HEK293T (cell line): ENCODE measurements at regions not wholly inside any gene's neighbourhood (a gene's known extent, or its start where the extent isn't known, plus 50 kb on each side); places are given as distances from the start of the nearest gene placed in this dataset.

Source experiments
- BHLHE40 ChIP-seq: fragments of 450-650 bp; IDR thresholded peaks from 2 replicates; pipeline ENCODE4 v1.6.1; 2016; ENCODE audit warnings: mild to moderate bottlenecking, moderate library complexity, borderline replicate concordance
- FOXM1 ChIP-seq: fragments of 450-650 bp; IDR thresholded peaks from 2 replicates; pipeline ENCODE4 v1.6.1; 2017; ENCODE audit warnings: mild to moderate bottlenecking, borderline replicate concordance
- HDGF ChIP-seq: fragments of 450-650 bp; IDR thresholded peaks from 2 replicates; pipeline ENCODE4 v1.6.1; 2017; ENCODE audit warnings: antibody characterized with exemption, borderline replicate concordance
- NFRKB ChIP-seq: fragments of 450-650 bp; IDR thresholded peaks from 2 replicates; pipeline ENCODE4 v1.6.1; 2016; ENCODE audit warnings: mild to moderate bottlenecking, moderate library complexity
- ZNF384 ChIP-seq: fragments of 450-650 bp; IDR thresholded peaks from 2 replicates; pipeline ENCODE4 v1.6.1; 2016

- no peak for TF ChIP-seq HDGF
- no peak for TF ChIP-seq BHLHE40
- TF ChIP-seq FOXM1 = no peak
- TF ChIP-seq ZNF384 = no peak
- no peak for TF ChIP-seq NFRKB
Observed at GRCh38 chr17:77425791-77426641, 285.2 kb downstream of the SEC14L1 start.
